ENCODE measurements at regions not wholly inside any gene's neighbourhood (a gene's known extent, or its start where the extent isn't known, plus 50 kb on each side); places are given as distances from the start of the nearest gene placed in this dataset.

GRCh38 chr2:206859330-206859739 lies 80.0 kb upstream of the CPO start:
- H3K4me3 ChIP-seq (ENCODE audit: low read length), result peak overlapping the region; percentile 30
- ChIA-PET POLR2A (interaction anchor here (0.8 kb wide), 1 partner anchor 17 kb away, joined by 3 read pairs; no protein-coding TSS in a partner anchor), CTCF (no interaction called here)
- H3K4me1 Mint-ChIP-seq (ENCODE audit: low read depth), result peaks cover 23% of the 10 kb centered on the region
- no peaks in the 10 kb centered on the region for H3K36me3 Mint-ChIP-seq (ENCODE audit: low read depth)
- H3K9me3 ChIP-seq (ENCODE audit: control insufficient read depth in 1 of 2, insufficient read depth in 1 of 2, low read length in 2 of 2), result no peaks in the 10 kb centered on the region
- H3K9me3 Mint-ChIP-seq, result no peaks in the 10 kb centered on the region
- H3K27ac Mint-ChIP-seq, result peak overlapping the region; percentile 83
- H3K27ac ChIP-seq (ENCODE audit: low read depth in 1 of 2, low read length in 2 of 2), result peak overlapping the region in 1 of 2 donors; percentile 38
- H3K4me3 Mint-ChIP-seq, result peak overlapping the region; percentile 68
- intact Hi-C loops (cut with DNase I, micrococcal nuclease), result no loop called here
- H3K36me3 ChIP-seq (ENCODE audit: insufficient read depth, low read length), result no peaks in the 10 kb centered on the region
- TF ChIP-seq, protein P1, sequence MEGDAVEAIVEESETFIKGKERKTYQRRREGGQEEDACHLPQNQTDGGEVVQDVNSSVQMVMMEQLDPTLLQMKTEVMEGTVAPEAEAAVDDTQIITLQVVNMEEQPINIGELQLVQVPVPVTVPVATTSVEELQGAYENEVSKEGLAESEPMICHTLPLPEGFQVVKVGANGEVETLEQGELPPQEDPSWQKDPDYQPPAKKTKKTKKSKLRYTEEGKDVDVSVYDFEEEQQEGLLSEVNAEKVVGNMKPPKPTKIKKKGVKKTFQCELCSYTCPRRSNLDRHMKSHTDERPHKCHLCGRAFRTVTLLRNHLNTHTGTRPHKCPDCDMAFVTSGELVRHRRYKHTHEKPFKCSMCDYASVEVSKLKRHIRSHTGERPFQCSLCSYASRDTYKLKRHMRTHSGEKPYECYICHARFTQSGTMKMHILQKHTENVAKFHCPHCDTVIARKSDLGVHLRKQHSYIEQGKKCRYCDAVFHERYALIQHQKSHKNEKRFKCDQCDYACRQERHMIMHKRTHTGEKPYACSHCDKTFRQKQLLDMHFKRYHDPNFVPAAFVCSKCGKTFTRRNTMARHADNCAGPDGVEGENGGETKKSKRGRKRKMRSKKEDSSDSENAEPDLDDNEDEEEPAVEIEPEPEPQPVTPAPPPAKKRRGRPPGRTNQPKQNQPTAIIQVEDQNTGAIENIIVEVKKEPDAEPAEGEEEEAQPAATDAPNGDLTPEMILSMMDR (IDR thresholded peaks at IDR 0.05), result no peak
- DNase-seq (peak in 6 of 14 experiments; percentile 5 to 53 (median 27)), ATAC-seq (ENCODE audit: poor library complexity) (peak; percentile 87)
- no peaks in the 10 kb centered on the region for H3K27me3 Mint-ChIP-seq
- H3K4me1 ChIP-seq (ENCODE audit: insufficient read depth, low read length), result peaks cover 15% of the 10 kb centered on the region
- no peaks in the 10 kb centered on the region for H3K27me3 ChIP-seq (ENCODE audit: control insufficient read depth in 1 of 2, insufficient read depth in 2 of 2, low read length in 2 of 2)

GRCh38 chr2:206863196-206863595 lies 76.1 kb upstream of the CPO start:
- DNase-seq (no peak), ATAC-seq (ENCODE audit: poor library complexity) (no peak)
- no peaks in the 10 kb centered on the region for H3K27me3 Mint-ChIP-seq
- no peak overlapping the region for H3K27ac ChIP-seq (ENCODE audit: low read depth in 1 of 2, low read length in 2 of 2)
- H3K36me3 ChIP-seq (ENCODE audit: insufficient read depth, low read length), result no peaks in the 10 kb centered on the region
- ChIA-PET CTCF (no interaction called here), POLR2A (interaction anchor here (0.8 to 1.7 kb wide), 2 partner anchors 20 to 63 kb away, joined by 3 read pairs; no protein-coding TSS in a partner anchor)
- no peak overlapping the region for H3K27ac Mint-ChIP-seq
- intact Hi-C loops (cut with DNase I, micrococcal nuclease), result no loop called here
- peaks cover 19% of the 10 kb centered on the region for H3K4me1 Mint-ChIP-seq (ENCODE audit: low read depth)
- no peaks in the 10 kb centered on the region for H3K27me3 ChIP-seq (ENCODE audit: control insufficient read depth in 1 of 2, insufficient read depth in 2 of 2, low read length in 2 of 2)
- no peaks in the 10 kb centered on the region for H3K9me3 Mint-ChIP-seq
- no peaks in the 10 kb centered on the region for H3K9me3 ChIP-seq (ENCODE audit: control insufficient read depth in 1 of 2, insufficient read depth in 1 of 2, low read length in 2 of 2)
- peaks cover 15% of the 10 kb centered on the region for H3K4me1 ChIP-seq (ENCODE audit: insufficient read depth, low read length)
- TF ChIP-seq, protein P1 (IDR thresholded peaks at IDR 0.05), result no peak
- H3K4me3 Mint-ChIP-seq, result no peak overlapping the region
- H3K36me3 Mint-ChIP-seq (ENCODE audit: low read depth), result no peaks in the 10 kb centered on the region
- H3K4me3 ChIP-seq (ENCODE audit: low read length), result no peak overlapping the region

DNA sequence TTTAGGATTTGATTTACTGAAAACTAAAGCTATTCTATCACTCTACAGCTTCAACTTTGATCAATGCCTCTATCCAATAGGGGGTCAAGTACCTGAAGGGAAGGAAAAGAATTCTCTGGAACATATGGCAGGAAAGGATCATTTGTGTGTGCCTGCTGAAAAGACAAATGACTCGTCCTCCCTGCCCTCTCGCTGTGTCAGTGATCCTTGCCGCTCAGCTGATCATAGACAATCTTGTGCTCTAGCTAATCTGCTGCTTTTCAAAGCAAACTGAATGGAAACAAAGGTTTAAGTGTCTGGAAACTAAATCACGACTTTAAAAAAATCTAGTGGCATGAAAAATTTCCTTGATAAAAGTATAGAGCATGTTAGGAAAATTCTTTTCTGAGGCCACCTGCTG lies 75.6 kb upstream of the CPO start:
- no peaks in the 10 kb centered on the region for H3K9me3 Mint-ChIP-seq
- H3K4me1 Mint-ChIP-seq (ENCODE audit: low read depth), result peaks cover 14% of the 10 kb centered on the region
- Histone ChIP-seq H3K4me3 (ENCODE audit: low read length) (no peak overlapping the region), H3K27ac (ENCODE audit: low read depth in 1 of 2, low read length in 2 of 2) (no peak overlapping the region), H3K9me3 (ENCODE audit: control insufficient read depth in 1 of 2, insufficient read depth in 1 of 2, low read length in 2 of 2) (no peaks in the 10 kb centered on the region), H3K4me1 (ENCODE audit: insufficient read depth, low read length) (peaks cover 10% of the 10 kb centered on the region), H3K36me3 (ENCODE audit: insufficient read depth, low read length) (no peaks in the 10 kb centered on the region), H3K27me3 (ENCODE audit: control insufficient read depth in 1 of 2, insufficient read depth in 2 of 2, low read length in 2 of 2) (no peaks in the 10 kb centered on the region)
- H3K27me3 Mint-ChIP-seq, result no peaks in the 10 kb centered on the region
- TF ChIP-seq, protein P1 (IDR thresholded peaks at IDR 0.05), result no peak
- DNase-seq (no peak), ATAC-seq (ENCODE audit: poor library complexity) (no peak)
- intact Hi-C loops (cut with DNase I, micrococcal nuclease), result no loop called here
- no peak overlapping the region for H3K27ac Mint-ChIP-seq
- ChIA-PET POLR2A (interaction anchor here (0.8 to 1.7 kb wide), 2 partner anchors 21 to 63 kb away, joined by 3 read pairs; no protein-coding TSS in a partner anchor), CTCF (no interaction called here)
- H3K4me3 Mint-ChIP-seq, result no peak overlapping the region
- no peaks in the 10 kb centered on the region for H3K36me3 Mint-ChIP-seq (ENCODE audit: low read depth)

Measured in CD4-positive, alpha-beta T cell (primary cell).